ENCODE measurements at regions not wholly inside any gene's neighbourhood (a gene's known extent, or its start where the extent isn't known, plus 50 kb on each side); places are given as distances from the start of the nearest gene placed in this dataset.

GRCh38 chr20:6940048-6940447 lies 172.6 kb downstream of the BMP2 start:
- no peak overlapping the region for H2BK20ac ChIP-seq (ENCODE audit: low read depth, low read length)
- no peak overlapping the region for H3K23ac ChIP-seq (ENCODE audit: low read depth, low read length)
- no peak overlapping the region for H3K9ac ChIP-seq (ENCODE audit: low read depth, low read length)
- no peak overlapping the region for H2AFZ ChIP-seq (replicated peaks; ENCODE audit: low read length, poor library complexity)
- H2AK9ac ChIP-seq (replicated peaks; ENCODE audit: low read depth, low read length, poor library complexity): no peak overlapping the region
- H4K91ac ChIP-seq (ENCODE audit: insufficient read depth, low read depth, low read length): no peak overlapping the region
- H3K56ac ChIP-seq (ENCODE audit: extremely low read depth, insufficient read depth, low read length): no peak overlapping the region
- intact Hi-C loops (cut with micrococcal nuclease) (no loop called here), dilution Hi-C loops (cut with HindIII; ENCODE audit: low sequenced_read_pairs, unreplicated experiment) (no loop called here), in situ Hi-C loops (cut with MboI; ENCODE audit: low sequenced_read_pairs) (no loop called here)
- H3K79me1 ChIP-seq (ENCODE audit: low read depth in 1 of 2, low read length in 2 of 2): no peaks in the 10 kb centered on the region
- H2BK15ac ChIP-seq (ENCODE audit: low read depth, low read length): no peak overlapping the region
- H4K8ac ChIP-seq (ENCODE audit: low read depth in 2 of 2, low read length in 2 of 2): no peak overlapping the region
- no peak overlapping the region for H3K4me3 ChIP-seq (ENCODE audit: insufficient read depth, low read depth, low read length)
- DNase-seq (no peak), ATAC-seq (ENCODE audit: low read depth) (no peak)
- no TSS peak for BruUV-seq (replicated peaks)
- H2BK120ac ChIP-seq (ENCODE audit: low read depth, low read length): no peak overlapping the region
- no peak overlapping the region for H3K27ac ChIP-seq (ENCODE audit: insufficient read depth, low read length)
- no peak overlapping the region for H3K4ac ChIP-seq (ENCODE audit: low read depth, low read length)
- no peak overlapping the region for H2BK5ac ChIP-seq (ENCODE audit: low read depth, low read length, poor library complexity, severe bottlenecking)
- CTCF ChIA-PET: no interaction called here
- no peaks in the 10 kb centered on the region for H3K36me3 ChIP-seq (ENCODE audit: control insufficient read depth, insufficient read depth, low read length)
- TF ChIP-seq RAD21 (IDR thresholded peaks at IDR 0.05; ENCODE audit: low read length) (no peak), SMC3 (IDR thresholded peaks at IDR 0.05; ENCODE audit: low read depth, low read length) (no peak), MXI1 (IDR thresholded peaks at IDR 0.05; ENCODE audit: borderline replicate concordance, low read depth, low read length) (no peak), CEBPB (IDR thresholded peaks at IDR 0.05; ENCODE audit: low read depth, low read length) (no peak), NFE2L2 (IDR thresholded peaks at IDR 0.05; ENCODE audit: low read depth, low read length) (no peak), ELK1 (IDR thresholded peaks at IDR 0.05; ENCODE audit: borderline replicate concordance, low read depth, low read length) (no peak), RFX5 (IDR thresholded peaks at IDR 0.05; ENCODE audit: low read depth, low read length) (no peak), CTCF (conservative IDR thresholded peaks at IDR 0.05; ENCODE audit: low read depth, low read length) (0 out of 2 replicates have a peak, but pooled peaks have one; percentile 23), RCOR1 (IDR thresholded peaks at IDR 0.05; ENCODE audit: insufficient replicate concordance, low read length) (no peak)
- H3K9me3 ChIP-seq (ENCODE audit: control insufficient read depth, insufficient read depth, low read length): peaks cover 4% of the 10 kb centered on the region; the same call in 1 of the 2 replicates
- no peak overlapping the region for H4K5ac ChIP-seq (ENCODE audit: low read depth, low read length)
- no peaks in the 10 kb centered on the region for H3K4me1 ChIP-seq (ENCODE audit: control insufficient read depth, insufficient read depth, low read length)
- no peak overlapping the region for H3K18ac ChIP-seq (ENCODE audit: low read depth, low read length)
- no peaks in the 10 kb centered on the region for H3K9me1 ChIP-seq (ENCODE audit: insufficient read depth, low read length)
- no peak overlapping the region for H3K4me2 ChIP-seq (ENCODE audit: low read depth, low read length)
- no peak overlapping the region for H2AK5ac ChIP-seq (ENCODE audit: low read depth, low read length)
- H4K20me1 ChIP-seq (ENCODE audit: insufficient read depth, low read length): no peaks in the 10 kb centered on the region
- no peaks in the 10 kb centered on the region for H3K27me3 ChIP-seq (ENCODE audit: control insufficient read depth, insufficient read depth, low read length)
- POLR2A ChIA-PET (ENCODE audit: unreplicated experiment): no interaction called here
- H3K14ac ChIP-seq (replicated peaks; ENCODE audit: low read depth, low read length): no peak overlapping the region
- WGBS, 2 experiments (ENCODE audit: extremely low coverage in 2 of 2, insufficient read length in 1 of 2): no CpG with 5 or more reads among the region's 5 CpGs
